ENCODE measurements at regions not wholly inside any gene's neighbourhood (a gene's known extent, or its start where the extent isn't known, plus 50 kb on each side); places are given as distances from the start of the nearest gene placed in this dataset.

GRCh38 chr6:134527108-134527787 lies 209.3 kb upstream of the SGK1 start:
- no peak for TF ChIP-seq NPAS2 (CRISPR knock-in tag; IDR thresholded peaks at IDR 0.05; ENCODE audit: borderline replicate concordance)
- no peak for TF ChIP-seq MAFK (IDR thresholded peaks at IDR 0.05; ENCODE audit: partially characterized antibody)
- no peak for TF ChIP-seq RARB (CRISPR knock-in tag; IDR thresholded peaks at IDR 0.05)
- no peak for TF ChIP-seq CTCF (IDR thresholded peaks at IDR 0.05)
- TF ChIP-seq TP53 (CRISPR knock-in tag; IDR thresholded peaks at IDR 0.05): no peak
